HCT116 (cell line): ENCODE measurements at regions not wholly inside any gene's neighbourhood (a gene's known extent, or its start where the extent isn't known, plus 50 kb on each side); places are given as distances from the start of the nearest gene placed in this dataset.

Experiments used
- ATAC-seq: fragments of 200-7000 bp; cut with Tn5 transposase; 2 replicates; pipeline ENCODE4 v1.9.1; 2020; ENCODE audit warnings: mild to moderate bottlenecking, moderate library complexity
- BruUV-seq: library from RNA; stranded (reverse); fragments of 400-500 nt; replicated peaks from 2 replicates; lab custom pipeline; 2021; lab: Mats Ljungman, UMichigan
- CTCF ChIA-PET: fragments of 300-600 bp; sonication (Branson Sonifier 250); formaldehyde crosslinking; loops from one replicate; lab custom pipeline; 2021; ENCODE audit warnings: antibody characterized with exemption; lab: Charles Lee
- POLR2A ChIA-PET: fragments of 300-600, 350-600 bp; sonication (Branson Sonifier 250); formaldehyde crosslinking; loops from one replicate; lab custom pipeline; 2021; ENCODE audit warnings: antibody characterized with exemption; lab: Charles Lee
- RAD21 ChIA-PET, 2 experiments: fragments of 300-600 bp; sonication (Branson Sonifier 250); formaldehyde crosslinking; loops; one replicate each; lab custom pipeline; 2023; ENCODE audit warnings: low total read pairs in 2 of 2; ENCODE audit not compliant: uncharacterized antibody in 2 of 2, unreplicated experiment in 2 of 2, low non-redundant PET in 1 of 2; lab: Charles Lee
- DNase-seq: peaks from one replicate; pipeline ENCODE4 v3.0.0-alpha.2; 2010; ENCODE audit warnings: low read depth, low spot score
- H2AFZ ChIP-seq: fragments of 200-600 bp; shearing (Covaris generic), sonication (generic); 2 replicates; pipeline ENCODE4 v1.6.1; 2017; ENCODE audit warnings: low read depth, mixed run types, mixed read lengths, antibody characterized with exemption, low read length; ENCODE audit not compliant: poor library complexity, severe bottlenecking
- H3K27ac ChIP-seq: 2 replicates; pipeline ENCODE4 v1.5.1; 2012; ENCODE audit warnings: low read depth, low read length
- H3K27me3 ChIP-seq: fragments of 200-600 bp; sonication (generic); 2 replicates; pipeline ENCODE4 v1.6.1; 2016; ENCODE audit warnings: mixed run types, low read length, mixed read lengths; ENCODE audit not compliant: insufficient read depth
- H3K36me3 ChIP-seq, 2 experiments: fragments of 200-500 bp in 1 of 2; fragments of 200-600 bp in 1 of 2; sonication (Bioruptor generic) in 1 of 2; sonication (generic) in 1 of 2; 2 replicates each; pipeline versions ENCODE4 v1.5.1 to v1.6.1; 2014 to 2016; ENCODE audit warnings: low read length in 2 of 2, inconsistent platforms in 1 of 2, mixed read lengths in 1 of 2, mixed run types in 1 of 2; ENCODE audit not compliant: insufficient read depth in 2 of 2, control insufficient read depth in 1 of 2
- H3K4me1 ChIP-seq, 2 experiments: fragments of 200-600 bp in 1 of 2; sonication (generic) in 1 of 2; 2 replicates each; pipeline versions ENCODE4 v1.5.1 to v1.6.1; 2012 to 2017; ENCODE audit warnings: low read length in 2 of 2, inconsistent platforms in 1 of 2, mild to moderate bottlenecking in 1 of 2, mixed read lengths in 1 of 2, mixed run types in 1 of 2, moderate library complexity in 1 of 2; ENCODE audit not compliant: insufficient read depth in 2 of 2, control insufficient read depth in 1 of 2
- H3K4me2 ChIP-seq: fragments of 200-600 bp; sonication (generic); 2 replicates; pipeline ENCODE4 v1.6.1; 2017; ENCODE audit warnings: mixed run types, low read length, mixed read lengths
- H3K4me3 ChIP-seq, 2 experiments: fragments of 200-600 bp in 1 of 2; sonication (generic) in 1 of 2; replicated peaks in 1 of 2; 2 replicates each; pipeline ENCODE4 v1.5.1; 2011 to 2016; ENCODE audit warnings: low read length in 2 of 2, control low read depth in 1 of 2, low read depth in 1 of 2, mild to moderate bottlenecking in 1 of 2, mixed read lengths in 1 of 2, mixed run types in 1 of 2
- H3K79me2 ChIP-seq: fragments of 200-600 bp; sonication (generic); 2 replicates; pipeline ENCODE4 v1.6.1; 2017; ENCODE audit warnings: mild to moderate bottlenecking, mixed run types, low read length, moderate library complexity, mixed read lengths; ENCODE audit not compliant: insufficient read depth
- H3K9ac ChIP-seq: fragments of 200-600 bp; sonication (generic); 2 replicates; pipeline ENCODE4 v1.6.1; 2016; ENCODE audit warnings: low read length, mixed read lengths
- H3K9me2 ChIP-seq: fragments of 200-600 bp; sonication (generic), shearing (Covaris generic); 2 replicates; pipeline ENCODE4 v1.6.1; 2017; ENCODE audit warnings: mixed run types, mild to moderate bottlenecking, moderate library complexity; ENCODE audit not compliant: insufficient read depth
- H3K9me3 ChIP-seq, 2 experiments: fragments of 200-500 bp in 1 of 2; fragments of 200-600 bp in 1 of 2; sonication (Bioruptor generic) in 1 of 2; sonication (generic) in 1 of 2; 2 replicates each; pipeline ENCODE4 v1.6.1; 2014 to 2017; ENCODE audit warnings: low read length in 2 of 2, mixed read lengths in 2 of 2, inconsistent platforms in 1 of 2, low read depth in 1 of 2, mild to moderate bottlenecking in 1 of 2, mixed run types in 1 of 2, moderate library complexity in 1 of 2; ENCODE audit not compliant: control insufficient read depth in 1 of 2, insufficient read depth in 1 of 2
- H4K20me1 ChIP-seq: fragments of 200-600 bp; sonication (generic), shearing (Covaris generic); 2 replicates; pipeline ENCODE4 v1.6.1; 2017; ENCODE audit warnings: mixed run types, mild to moderate bottlenecking, moderate library complexity; ENCODE audit not compliant: insufficient read depth
- CBX3 ChIP-seq: IDR thresholded peaks from 2 replicates; pipeline ENCODE4 v1.6.1; 2012; ENCODE audit warnings: low read depth
- EGR1 ChIP-seq: IDR thresholded peaks from 2 replicates; pipeline ENCODE4 v1.6.1; 2012; ENCODE audit warnings: low read depth
- ELF1 ChIP-seq: IDR thresholded peaks from 2 replicates; pipeline ENCODE4 v1.6.1; 2012; ENCODE audit warnings: low read depth, borderline replicate concordance
- EZH2 ChIP-seq: fragments of 200-600 bp; sonication (generic); IDR thresholded peaks from 2 replicates; pipeline ENCODE4 v1.6.1; 2017; ENCODE audit warnings: antibody characterized with exemption, mixed run types
- FOSL1 ChIP-seq: IDR thresholded peaks from 2 replicates; pipeline ENCODE4 v1.6.1; 2012; ENCODE audit warnings: low read depth
- JUND ChIP-seq: IDR thresholded peaks from 2 replicates; pipeline ENCODE4 v1.6.1; 2012
- POLR2A ChIP-seq: IDR thresholded peaks from 2 replicates; pipeline ENCODE4 v1.7.0; 2011; ENCODE audit warnings: borderline replicate concordance; ENCODE audit not compliant: insufficient read depth, insufficient read length; ENCODE audit errors: extremely low read depth
- POLR2AphosphoS5 ChIP-seq: IDR thresholded peaks from 2 replicates; pipeline ENCODE4 v1.6.1; 2011; ENCODE audit warnings: mild to moderate bottlenecking, low read depth, low read length, moderate library complexity
- ZFX ChIP-seq: fragments of 450-650 bp; IDR thresholded peaks from 2 replicates; pipeline ENCODE4 v1.6.1; 2017
- ZNF274 ChIP-seq: fragments of 200-500 bp; sonication (Bioruptor generic); IDR thresholded peaks from 2 replicates; pipeline ENCODE4 v1.6.1; 2014; ENCODE audit warnings: mild to moderate bottlenecking, low read depth, low read length, inconsistent platforms
- intact Hi-C: fragments of 100-400 bp; cut with micrococcal nuclease; formaldehyde crosslinking; loops from 2 replicates; pipeline ENCODE4 v1.10.0; 2022
- TF ChIP-seq, protein P1 (sequence below): IDR thresholded peaks from 2 replicates; pipeline ENCODE4 v1.6.1; 2012; ENCODE audit warnings: low read depth
- TF ChIP-seq, protein P2 (sequence below): IDR thresholded peaks from 2 replicates; pipeline ENCODE4 v1.6.1; 2012

DNA sequence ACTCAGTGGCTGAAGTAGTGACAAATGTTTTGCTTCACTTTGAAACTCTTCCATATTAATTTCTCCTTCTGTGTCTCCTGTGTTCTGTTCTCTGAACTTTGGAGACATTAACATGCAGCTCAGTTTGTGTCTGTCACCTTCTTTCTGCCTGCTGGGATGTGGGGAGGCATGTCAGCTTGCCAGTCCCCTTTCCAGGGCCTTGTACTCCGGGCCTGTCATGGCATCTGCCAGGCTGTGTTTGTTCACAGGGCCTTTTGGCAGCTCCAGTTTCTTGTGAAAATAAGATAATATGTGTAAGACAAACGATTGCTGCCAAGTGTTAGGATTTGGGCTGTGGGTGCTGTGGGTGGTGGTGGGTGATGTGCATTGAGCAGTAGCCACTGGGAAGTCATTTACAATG, 76.1 kb upstream of the ELMO1 start:
- ATAC-seq, result no peak
- RAD21 ChIA-PET, result no interaction called here
- POLR2A ChIA-PET, result no interaction called here

More for the DNA sequence above, 76.1 kb upstream of the ELMO1 start:
- Histone ChIP-seq H3K9ac (no peak overlapping the region), H3K27me3 (no peaks in the 10 kb centered on the region), H3K9me3 (no peaks in the 10 kb centered on the region), H3K4me2 (no peak overlapping the region), H4K20me1 (no peaks in the 10 kb centered on the region), H2AFZ (no peak overlapping the region), H3K36me3 (no peaks in the 10 kb centered on the region), H3K79me2 (no peaks in the 10 kb centered on the region), H3K9me2 (no peaks in the 10 kb centered on the region), H3K27ac (no peak overlapping the region), H3K4me1 (no peaks in the 10 kb centered on the region)
- CTCF ChIA-PET, result no interaction called here
- DNase-seq, result no peak
- BruUV-seq, result no TSS peak
- intact Hi-C loops, result no loop called here
- TF ChIP-seq ZNF274, result no peak
- TF ChIP-seq CBX3, result no peak
- no peak for TF ChIP-seq ELF1
- no peak for TF ChIP-seq EGR1
- TF ChIP-seq, protein P1, sequence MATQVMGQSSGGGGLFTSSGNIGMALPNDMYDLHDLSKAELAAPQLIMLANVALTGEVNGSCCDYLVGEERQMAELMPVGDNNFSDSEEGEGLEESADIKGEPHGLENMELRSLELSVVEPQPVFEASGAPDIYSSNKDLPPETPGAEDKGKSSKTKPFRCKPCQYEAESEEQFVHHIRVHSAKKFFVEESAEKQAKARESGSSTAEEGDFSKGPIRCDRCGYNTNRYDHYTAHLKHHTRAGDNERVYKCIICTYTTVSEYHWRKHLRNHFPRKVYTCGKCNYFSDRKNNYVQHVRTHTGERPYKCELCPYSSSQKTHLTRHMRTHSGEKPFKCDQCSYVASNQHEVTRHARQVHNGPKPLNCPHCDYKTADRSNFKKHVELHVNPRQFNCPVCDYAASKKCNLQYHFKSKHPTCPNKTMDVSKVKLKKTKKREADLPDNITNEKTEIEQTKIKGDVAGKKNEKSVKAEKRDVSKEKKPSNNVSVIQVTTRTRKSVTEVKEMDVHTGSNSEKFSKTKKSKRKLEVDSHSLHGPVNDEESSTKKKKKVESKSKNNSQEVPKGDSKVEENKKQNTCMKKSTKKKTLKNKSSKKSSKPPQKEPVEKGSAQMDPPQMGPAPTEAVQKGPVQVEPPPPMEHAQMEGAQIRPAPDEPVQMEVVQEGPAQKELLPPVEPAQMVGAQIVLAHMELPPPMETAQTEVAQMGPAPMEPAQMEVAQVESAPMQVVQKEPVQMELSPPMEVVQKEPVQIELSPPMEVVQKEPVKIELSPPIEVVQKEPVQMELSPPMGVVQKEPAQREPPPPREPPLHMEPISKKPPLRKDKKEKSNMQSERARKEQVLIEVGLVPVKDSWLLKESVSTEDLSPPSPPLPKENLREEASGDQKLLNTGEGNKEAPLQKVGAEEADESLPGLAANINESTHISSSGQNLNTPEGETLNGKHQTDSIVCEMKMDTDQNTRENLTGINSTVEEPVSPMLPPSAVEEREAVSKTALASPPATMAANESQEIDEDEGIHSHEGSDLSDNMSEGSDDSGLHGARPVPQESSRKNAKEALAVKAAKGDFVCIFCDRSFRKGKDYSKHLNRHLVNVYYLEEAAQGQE, result no peak
- TF ChIP-seq POLR2AphosphoS5, result no peak
- TF ChIP-seq JUND, result no peak
- no peak for TF ChIP-seq POLR2A
- TF ChIP-seq ZFX, result no peak
- TF ChIP-seq, protein P2, sequence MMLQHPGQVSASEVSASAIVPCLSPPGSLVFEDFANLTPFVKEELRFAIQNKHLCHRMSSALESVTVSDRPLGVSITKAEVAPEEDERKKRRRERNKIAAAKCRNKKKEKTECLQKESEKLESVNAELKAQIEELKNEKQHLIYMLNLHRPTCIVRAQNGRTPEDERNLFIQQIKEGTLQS, result no peak
- no peak for TF ChIP-seq EZH2
- TF ChIP-seq FOSL1, result no peak
- TF ChIP-seq, all 23 proteins: peak for 0
- no peak overlapping the region for H3K4me3 ChIP-seq
